ENCODE measurements at regions not wholly inside any gene's neighbourhood (a gene's known extent, or its start where the extent isn't known, plus 50 kb on each side); places are given as distances from the start of the nearest gene placed in this dataset.

- no peak for ATAC-seq
- Histone ChIP-seq H3K4me2 (ENCODE audit: control insufficient read depth, insufficient read depth) (no peak overlapping the region), H3K9me3 (replicated peaks; ENCODE audit: control insufficient read depth, insufficient read depth, low read length) (no peaks in the 10 kb centered on the region), H3K9ac (ENCODE audit: control insufficient read depth, insufficient read depth, low read length) (no peak overlapping the region), H2AFZ (ENCODE audit: control insufficient read depth, low read depth, low read length) (no peak overlapping the region), H3K4me3 (no peak overlapping the region), H3K4me1 (ENCODE audit: control insufficient read depth, insufficient read depth, low read length) (no peaks in the 10 kb centered on the region), H3K27ac (ENCODE audit: control insufficient read depth, insufficient read depth) (no peak overlapping the region), H3K79me2 (ENCODE audit: control insufficient read depth, insufficient read depth, low read length) (no peaks in the 10 kb centered on the region), H3K36me3 (ENCODE audit: control insufficient read depth in 2 of 2, insufficient read depth in 2 of 2, low read length in 1 of 2) (no peaks in the 10 kb centered on the region), H4K20me1 (ENCODE audit: control insufficient read depth, insufficient read depth) (no peaks in the 10 kb centered on the region), H3K27me3 (replicated peaks in 1 of 2; ENCODE audit: control insufficient read depth in 2 of 2, insufficient read depth in 2 of 2, low read length in 1 of 2) (no peaks in the 10 kb centered on the region)
- in situ Hi-C loops (cut with MboI), result no loop called here
- ChIA-PET SMC1A (ENCODE audit: uncharacterized antibody, unreplicated experiment) (no interaction called here), RAD21 (ENCODE audit: unreplicated experiment) (no interaction called here), POLR2A (no interaction called here), CTCF (no interaction called here)
- DNase-seq (ENCODE audit: low read depth, low spot score), result no peak
- no peak for FAIRE-seq
- intact Hi-C loops (cut with micrococcal nuclease; ENCODE audit: unreplicated experiment), result no loop called here
- TF ChIP-seq ZZZ3 (IDR thresholded peaks at IDR 0.05; ENCODE audit: control insufficient read depth, insufficient read length, low read depth) (no peak), MTA2 (IDR thresholded peaks at IDR 0.05; ENCODE audit: low read depth) (no peak)
- no TSS peak for BruUV-seq (replicated peaks)
- 0% methylated on average over 2 of the region's 2 CpGs for WGBS (ENCODE audit: insufficient coverage, insufficient replicate concordance, low lambda C conversion rate, missing lambda C conversion rate)
Observed at GRCh38 chrX:141405853-141406492, 163.7 kb upstream of the SPANXC start.

GRCh38 chrX:141405486-141405852 is 163.2 kb upstream of the SPANXC start:
- FAIRE-seq, result no peak
- ChIA-PET CTCF (no interaction called here), SMC1A (ENCODE audit: uncharacterized antibody, unreplicated experiment) (no interaction called here), RAD21 (ENCODE audit: unreplicated experiment) (no interaction called here), POLR2A (no interaction called here)
- no peaks in the 10 kb centered on the region for H3K27me3 ChIP-seq (replicated peaks in 1 of 2; ENCODE audit: control insufficient read depth in 2 of 2, insufficient read depth in 2 of 2, low read length in 1 of 2)
- no peak overlapping the region for H3K9ac ChIP-seq (ENCODE audit: control insufficient read depth, insufficient read depth, low read length)
- intact Hi-C loops (cut with micrococcal nuclease; ENCODE audit: unreplicated experiment), result no loop called here
- H3K27ac ChIP-seq (ENCODE audit: control insufficient read depth, insufficient read depth), result no peak overlapping the region
- H3K79me2 ChIP-seq (ENCODE audit: control insufficient read depth, insufficient read depth, low read length), result no peaks in the 10 kb centered on the region
- no peak for ATAC-seq
- H3K4me2 ChIP-seq (ENCODE audit: control insufficient read depth, insufficient read depth), result no peak overlapping the region
- BruUV-seq (replicated peaks), result no TSS peak
- no peaks in the 10 kb centered on the region for H4K20me1 ChIP-seq (ENCODE audit: control insufficient read depth, insufficient read depth)
- H3K36me3 ChIP-seq (ENCODE audit: control insufficient read depth in 2 of 2, insufficient read depth in 2 of 2, low read length in 1 of 2), result no peaks in the 10 kb centered on the region
- H3K9me3 ChIP-seq (replicated peaks; ENCODE audit: control insufficient read depth, insufficient read depth, low read length), result no peaks in the 10 kb centered on the region
- no peaks in the 10 kb centered on the region for H3K4me1 ChIP-seq (ENCODE audit: control insufficient read depth, insufficient read depth, low read length)
- H2AFZ ChIP-seq (ENCODE audit: control insufficient read depth, low read depth, low read length), result no peak overlapping the region
- in situ Hi-C loops (cut with MboI), result no loop called here
- WGBS (ENCODE audit: insufficient coverage, insufficient replicate concordance, low lambda C conversion rate, missing lambda C conversion rate), result 0% methylated on average over 1 of the region's 1 CpG
- DNase-seq (ENCODE audit: low read depth, low spot score), result no peak
- H3K4me3 ChIP-seq, result no peak overlapping the region
- TF ChIP-seq USF1 (IDR thresholded peaks at IDR 0.05; ENCODE audit: borderline replicate concordance, extremely low read length, insufficient read depth, low read depth, low read length), result no peak
- TF ChIP-seq CUX1 (IDR thresholded peaks at IDR 0.05; ENCODE audit: insufficient replicate concordance, low read depth, low read length), result no peak
- no peak for TF ChIP-seq CHD2 (IDR thresholded peaks at IDR 0.05; ENCODE audit: borderline replicate concordance, low read depth, low read length)
- TF ChIP-seq PML (IDR thresholded peaks at IDR 0.05; ENCODE audit: low read length), result no peak
- no peak for TF ChIP-seq WRNIP1 (IDR thresholded peaks at IDR 0.05; ENCODE audit: borderline replicate concordance, low read depth, low read length)
- TF ChIP-seq NBN (IDR thresholded peaks at IDR 0.05), result no peak
- TF ChIP-seq CBX3 (IDR thresholded peaks at IDR 0.05; ENCODE audit: borderline replicate concordance, low read depth), result no peak
- TF ChIP-seq SIX5 (IDR thresholded peaks at IDR 0.05; ENCODE audit: low read depth, low read length, severe bottlenecking), result no peak
- TF ChIP-seq CEBPB (IDR thresholded peaks at IDR 0.05; ENCODE audit: borderline replicate concordance in 1 of 2, low read depth in 2 of 2, low read length in 2 of 2), result no peak

Data from GM12878 (cell line).